ENCODE measurements at regions not wholly inside any gene's neighbourhood (a gene's known extent, or its start where the extent isn't known, plus 50 kb on each side); places are given as distances from the start of the nearest gene placed in this dataset.

DNA sequence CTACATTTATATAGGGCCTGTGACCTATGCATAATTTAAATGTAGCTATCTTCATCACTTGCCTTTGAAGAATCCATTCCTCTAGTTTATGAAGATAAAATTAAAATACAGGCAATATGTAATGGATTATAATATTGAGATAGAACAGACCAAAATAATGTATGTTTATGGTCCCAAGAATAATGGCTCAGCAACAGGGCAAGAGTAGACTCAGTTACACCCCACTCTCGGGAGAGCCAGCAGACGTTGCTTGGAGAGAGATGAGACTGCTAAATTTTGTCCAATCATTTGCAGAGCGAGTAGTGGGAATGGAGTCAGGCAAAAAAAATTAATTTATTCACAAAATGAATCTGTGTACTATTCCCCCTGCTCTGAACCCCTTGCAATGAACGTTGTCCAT is 223.2 kb upstream of the FAT4 start:
- TF ChIP-seq POLR2A (IDR thresholded peaks at IDR 0.05) (no peak), POLR2AphosphoS5 (IDR thresholded peaks at IDR 0.05) (no peak), EP300 (IDR thresholded peaks at IDR 0.05; ENCODE audit: low read depth) (no peak)
- TF ChIP-seq, protein P1, sequence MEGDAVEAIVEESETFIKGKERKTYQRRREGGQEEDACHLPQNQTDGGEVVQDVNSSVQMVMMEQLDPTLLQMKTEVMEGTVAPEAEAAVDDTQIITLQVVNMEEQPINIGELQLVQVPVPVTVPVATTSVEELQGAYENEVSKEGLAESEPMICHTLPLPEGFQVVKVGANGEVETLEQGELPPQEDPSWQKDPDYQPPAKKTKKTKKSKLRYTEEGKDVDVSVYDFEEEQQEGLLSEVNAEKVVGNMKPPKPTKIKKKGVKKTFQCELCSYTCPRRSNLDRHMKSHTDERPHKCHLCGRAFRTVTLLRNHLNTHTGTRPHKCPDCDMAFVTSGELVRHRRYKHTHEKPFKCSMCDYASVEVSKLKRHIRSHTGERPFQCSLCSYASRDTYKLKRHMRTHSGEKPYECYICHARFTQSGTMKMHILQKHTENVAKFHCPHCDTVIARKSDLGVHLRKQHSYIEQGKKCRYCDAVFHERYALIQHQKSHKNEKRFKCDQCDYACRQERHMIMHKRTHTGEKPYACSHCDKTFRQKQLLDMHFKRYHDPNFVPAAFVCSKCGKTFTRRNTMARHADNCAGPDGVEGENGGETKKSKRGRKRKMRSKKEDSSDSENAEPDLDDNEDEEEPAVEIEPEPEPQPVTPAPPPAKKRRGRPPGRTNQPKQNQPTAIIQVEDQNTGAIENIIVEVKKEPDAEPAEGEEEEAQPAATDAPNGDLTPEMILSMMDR (IDR thresholded peaks at IDR 0.05): no peak
- 68 to 86% methylated on average over 4 of the region's 4 CpGs for WGBS, 2 donors (ENCODE audit: low coverage in 1 of 2)
- in situ Hi-C loops (cut with MboI; ENCODE audit: low pct_ligation_motif_present in 1 of 4, low pct_unique_long_range_greater_than_20kb in 1 of 4, low sequenced_read_pairs in 3 of 4): no loop called here
- Histone ChIP-seq H3K36me3 (no peaks in the 10 kb centered on the region), H3K27ac (no peak overlapping the region), H3K4me3 (no peak overlapping the region), H3K27me3 (no peaks in the 10 kb centered on the region), H3K4me1 (no peaks in the 10 kb centered on the region), H3K9me3 (no peaks in the 10 kb centered on the region)
- intact Hi-C loops (cut with DNase I; ENCODE audit: low total_unique reads): no loop called here
- no peak for DNase-seq

DNA sequence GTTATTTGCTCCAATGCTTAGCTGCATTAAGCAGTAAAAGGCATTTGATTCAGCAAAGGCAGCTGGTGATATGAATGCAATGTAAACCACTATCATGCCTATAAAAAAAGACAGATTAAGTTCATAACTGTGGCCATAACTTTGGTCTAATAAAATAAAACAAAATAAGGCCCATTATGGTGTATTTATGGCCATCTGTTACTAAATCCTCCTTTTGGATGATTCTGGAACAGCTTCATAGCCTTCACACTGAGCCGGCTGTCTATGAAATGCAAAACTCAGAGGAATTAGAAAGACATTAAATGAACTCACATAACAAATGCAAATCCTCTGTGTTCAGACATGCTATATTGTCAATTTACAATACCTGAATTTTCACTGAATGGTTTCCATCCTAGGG is 223.7 kb upstream of the FAT4 start:
- Histone ChIP-seq H3K4me3 (no peak overlapping the region), H3K9me3 (no peaks in the 10 kb centered on the region), H3K27ac (no peak overlapping the region), H3K4me1 (no peaks in the 10 kb centered on the region), H3K36me3 (no peaks in the 10 kb centered on the region), H3K27me3 (no peaks in the 10 kb centered on the region)
- WGBS, 2 donors (ENCODE audit: low coverage in 1 of 2): 63 to 64% methylated on average over 1 of the region's 1 CpG
- DNase-seq: no peak
- in situ Hi-C loops (cut with MboI; ENCODE audit: low pct_ligation_motif_present in 1 of 4, low pct_unique_long_range_greater_than_20kb in 1 of 4, low sequenced_read_pairs in 3 of 4): no loop called here
- intact Hi-C loops (cut with DNase I; ENCODE audit: low total_unique reads): no loop called here
- TF ChIP-seq POLR2AphosphoS5 (IDR thresholded peaks at IDR 0.05) (no peak), POLR2A (IDR thresholded peaks at IDR 0.05) (no peak), EP300 (IDR thresholded peaks at IDR 0.05; ENCODE audit: low read depth) (no peak)
- TF ChIP-seq, protein P1 (IDR thresholded peaks at IDR 0.05): no peak

DNA sequence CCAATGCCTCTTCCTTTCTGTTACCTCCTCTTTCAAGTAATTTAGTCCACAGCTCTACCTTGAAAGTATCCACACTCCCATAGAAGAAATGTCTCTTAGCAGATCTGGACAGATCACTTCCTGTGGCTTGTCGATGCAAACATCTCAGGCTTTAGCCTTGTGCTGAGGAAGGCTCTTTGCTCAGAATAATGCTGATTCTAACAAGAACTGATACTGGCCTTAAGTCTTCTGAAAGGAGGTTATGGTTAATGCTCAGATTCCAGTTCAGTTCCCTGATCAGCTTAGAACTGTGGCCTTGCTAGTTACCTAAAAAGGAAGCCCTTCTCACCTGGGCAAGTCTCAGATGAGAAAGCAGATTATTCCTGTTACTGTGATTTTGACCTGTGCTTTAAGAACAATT is 230.1 kb upstream of the FAT4 start:
- TF ChIP-seq POLR2A (IDR thresholded peaks at IDR 0.05) (no peak), EP300 (IDR thresholded peaks at IDR 0.05; ENCODE audit: low read depth) (no peak), POLR2AphosphoS5 (IDR thresholded peaks at IDR 0.05) (no peak)
- TF ChIP-seq, protein P1 (IDR thresholded peaks at IDR 0.05): no peak
- 50 to 53% methylated on average over 1 of the region's 1 CpG for WGBS, 2 donors (ENCODE audit: low coverage in 1 of 2)

DNA sequence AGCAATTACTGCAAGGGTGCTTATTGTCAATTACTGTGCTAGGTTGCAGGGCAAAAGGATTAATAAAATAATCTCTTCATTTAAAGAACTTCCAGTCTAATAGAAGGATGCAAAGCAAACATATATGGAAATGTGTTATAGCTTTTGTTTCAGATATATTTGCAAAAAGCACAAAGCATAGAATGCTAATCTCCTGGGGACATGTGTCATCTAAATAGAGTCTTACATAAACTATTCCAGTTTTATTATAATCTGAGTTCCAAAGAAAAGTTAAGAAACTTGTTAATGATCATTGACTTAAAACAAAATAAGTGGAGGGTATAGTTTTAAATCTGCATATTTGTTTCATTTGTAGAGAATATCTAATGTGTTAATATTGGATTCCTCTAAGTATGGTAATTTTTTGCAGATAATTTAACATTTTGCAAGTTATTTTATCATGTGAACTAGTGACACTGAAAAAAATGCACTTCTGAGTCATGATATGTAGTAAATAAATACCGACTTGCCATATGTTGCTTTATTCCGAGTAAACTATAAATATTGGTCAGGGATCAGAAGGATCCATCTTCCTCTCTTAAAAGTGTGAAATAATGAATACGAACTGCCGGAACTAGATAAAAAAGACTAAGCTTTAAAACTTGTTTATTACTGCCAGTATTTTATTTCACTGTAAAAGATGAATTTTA is 231.9 kb upstream of the FAT4 start:
- 76 to 81% methylated on average over 4 of the region's 4 CpGs for WGBS, 2 donors (ENCODE audit: low coverage in 1 of 2)
- intact Hi-C loops (cut with DNase I; ENCODE audit: low total_unique reads) (no loop called here), in situ Hi-C loops (cut with MboI; ENCODE audit: low pct_ligation_motif_present in 1 of 4, low pct_unique_long_range_greater_than_20kb in 1 of 4, low sequenced_read_pairs in 3 of 4) (no loop called here)

More for the DNA sequence above, 230.1 kb upstream of the FAT4 start:
- Histone ChIP-seq H3K4me1 (no peaks in the 10 kb centered on the region), H3K27ac (no peak overlapping the region), H3K27me3 (no peaks in the 10 kb centered on the region), H3K36me3 (no peaks in the 10 kb centered on the region), H3K4me3 (no peak overlapping the region), H3K9me3 (no peaks in the 10 kb centered on the region)
- DNase-seq: no peak
- intact Hi-C loops (cut with DNase I; ENCODE audit: low total_unique reads) (no loop called here), in situ Hi-C loops (cut with MboI; ENCODE audit: low pct_ligation_motif_present in 1 of 4, low pct_unique_long_range_greater_than_20kb in 1 of 4, low sequenced_read_pairs in 3 of 4) (no loop called here)

More for the DNA sequence above, 231.9 kb upstream of the FAT4 start:
- Histone ChIP-seq H3K4me1 (no peaks in the 10 kb centered on the region), H3K9me3 (no peaks in the 10 kb centered on the region), H3K27ac (no peak overlapping the region), H3K4me3 (no peak overlapping the region), H3K27me3 (no peaks in the 10 kb centered on the region), H3K36me3 (no peaks in the 10 kb centered on the region)
- TF ChIP-seq POLR2A (IDR thresholded peaks at IDR 0.05) (no peak), POLR2AphosphoS5 (IDR thresholded peaks at IDR 0.05) (no peak), EP300 (IDR thresholded peaks at IDR 0.05; ENCODE audit: low read depth) (no peak)
- TF ChIP-seq, protein P1 (IDR thresholded peaks at IDR 0.05): no peak
- DNase-seq: no peak

Data from transverse colon (tissue), 4 donors.